Lower leg skin (tissue), 3 donors: ENCODE measurements at regions not wholly inside any gene's neighbourhood (a gene's known extent, or its start where the extent isn't known, plus 50 kb on each side); places are given as distances from the start of the nearest gene placed in this dataset.

ENCODE experiments used
- POLR2A ChIP-seq, 2 donors: fragments of 450-650 bp; IDR thresholded peaks; one replicate each; pipeline ENCODE4 v1.6.1; 2016 to 2017; ENCODE audit warnings: antibody characterized with exemption in 2 of 2, mild to moderate bottlenecking in 1 of 2, moderate library complexity in 1 of 2
- TF ChIP-seq, protein P1 (sequence below), 3 donors: fragments of 450-650 bp; IDR thresholded peaks; one replicate each; pipeline ENCODE4 v1.5.1; 2016; ENCODE audit warnings: antibody characterized with exemption in 3 of 3, mild to moderate bottlenecking in 3 of 3, moderate library complexity in 2 of 3

DNA sequence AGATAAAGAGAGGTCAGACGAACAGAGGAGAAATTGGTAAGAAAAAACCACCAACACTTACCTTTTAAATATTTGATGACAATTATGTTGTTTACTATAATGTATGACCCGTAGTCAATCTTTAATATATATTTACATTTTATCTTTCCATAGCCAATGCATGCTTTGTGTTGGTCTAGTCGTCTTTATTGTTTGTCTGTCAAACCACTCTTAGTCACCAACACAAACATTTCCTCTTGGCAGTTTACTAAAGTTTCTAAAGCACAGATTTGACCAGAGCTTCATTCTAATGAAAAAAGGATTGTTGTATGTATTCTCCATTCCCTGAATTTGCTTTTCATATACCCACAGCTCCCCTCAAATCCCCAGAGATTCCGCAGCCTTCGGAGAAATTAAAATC lies 784.7 kb upstream of the PIK3C3 start:
- TF ChIP-seq, protein P1, sequence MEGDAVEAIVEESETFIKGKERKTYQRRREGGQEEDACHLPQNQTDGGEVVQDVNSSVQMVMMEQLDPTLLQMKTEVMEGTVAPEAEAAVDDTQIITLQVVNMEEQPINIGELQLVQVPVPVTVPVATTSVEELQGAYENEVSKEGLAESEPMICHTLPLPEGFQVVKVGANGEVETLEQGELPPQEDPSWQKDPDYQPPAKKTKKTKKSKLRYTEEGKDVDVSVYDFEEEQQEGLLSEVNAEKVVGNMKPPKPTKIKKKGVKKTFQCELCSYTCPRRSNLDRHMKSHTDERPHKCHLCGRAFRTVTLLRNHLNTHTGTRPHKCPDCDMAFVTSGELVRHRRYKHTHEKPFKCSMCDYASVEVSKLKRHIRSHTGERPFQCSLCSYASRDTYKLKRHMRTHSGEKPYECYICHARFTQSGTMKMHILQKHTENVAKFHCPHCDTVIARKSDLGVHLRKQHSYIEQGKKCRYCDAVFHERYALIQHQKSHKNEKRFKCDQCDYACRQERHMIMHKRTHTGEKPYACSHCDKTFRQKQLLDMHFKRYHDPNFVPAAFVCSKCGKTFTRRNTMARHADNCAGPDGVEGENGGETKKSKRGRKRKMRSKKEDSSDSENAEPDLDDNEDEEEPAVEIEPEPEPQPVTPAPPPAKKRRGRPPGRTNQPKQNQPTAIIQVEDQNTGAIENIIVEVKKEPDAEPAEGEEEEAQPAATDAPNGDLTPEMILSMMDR (IDR thresholded peaks at IDR 0.05), result no peak
- TF ChIP-seq POLR2A (IDR thresholded peaks at IDR 0.05), result no peak
